ENCODE measurements at regions not wholly inside any gene's neighbourhood (a gene's known extent, or its start where the extent isn't known, plus 50 kb on each side); places are given as distances from the start of the nearest gene placed in this dataset.
A peak's percentile ranks its signal among the peaks of the same experiment; 100 is the strongest.
"Not testable (repeated sequence)": the region's sequence is repeated elsewhere in the genome, so short reads cannot be mapped to it uniquely, and the experiment has no call there.

GRCh38 chr2:48228345-48228684, 86.2 kb upstream of the FOXN2 start:
- DNase-seq: no peak

- no peak for DNase-seq
Measured at GRCh38 chr2:48229063-48229462, 85.4 kb upstream of the FOXN2 start.

DNA sequence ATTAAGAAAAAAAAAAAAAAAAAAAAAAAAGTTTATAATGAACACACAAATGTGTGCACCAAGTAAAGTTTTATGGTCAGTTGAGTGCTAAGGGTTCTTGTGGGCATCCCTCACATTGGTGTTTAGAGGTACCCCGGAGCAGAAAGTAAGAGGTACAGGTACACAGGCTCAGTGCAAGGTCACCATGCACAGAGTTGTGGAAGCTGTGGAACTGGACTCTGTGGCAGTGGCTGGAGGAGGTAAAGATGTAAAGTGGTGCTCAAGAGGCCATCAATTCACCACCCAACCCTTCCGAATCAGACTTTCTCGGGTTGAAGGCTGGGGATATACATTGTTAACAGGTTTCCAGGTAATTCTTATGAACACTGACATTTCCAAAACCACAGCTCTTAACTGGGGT, 83.6 kb upstream of the FOXN2 start:
- no peak for DNase-seq

DNA sequence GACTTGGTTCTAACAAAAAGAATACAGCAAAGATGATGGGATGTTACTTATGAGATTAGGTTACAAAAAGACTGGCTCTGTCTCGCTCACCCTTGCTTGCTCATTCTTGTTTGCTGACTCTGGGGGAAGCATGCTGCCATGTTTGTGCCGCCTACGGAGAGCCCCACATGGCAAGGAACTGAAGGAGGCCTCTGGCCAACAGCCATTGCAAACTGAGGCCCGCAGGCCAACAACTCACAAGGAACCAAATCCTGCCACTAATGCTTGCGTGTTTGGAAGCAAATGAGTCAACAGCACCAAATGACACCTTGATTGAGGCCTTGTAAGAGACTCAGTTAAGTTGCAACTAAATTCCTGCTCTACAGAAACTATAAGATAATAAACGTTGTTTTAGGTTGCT, 82.1 kb upstream of the FOXN2 start:
- DNase-seq: no peak

DNA sequence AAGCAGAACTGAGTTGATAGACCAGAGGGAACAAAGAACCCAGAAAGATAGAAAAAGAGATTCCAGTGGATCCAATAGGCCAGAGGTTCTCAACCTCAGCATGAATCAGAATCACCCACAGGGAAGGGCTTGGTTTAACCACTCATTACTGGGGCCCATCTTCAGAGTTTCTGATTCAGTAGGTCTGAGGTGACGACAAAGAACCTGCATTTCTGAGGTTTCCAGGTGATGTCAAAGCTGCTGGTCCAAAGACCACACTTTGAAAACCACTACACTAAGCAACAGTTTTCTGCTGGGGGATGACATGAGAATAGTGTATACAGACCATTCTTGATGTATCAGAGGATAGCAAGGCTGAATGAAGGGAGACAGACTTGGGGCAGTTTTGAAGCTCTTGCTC, 81.5 kb upstream of the FOXN2 start:
- no peak for DNase-seq

DNA sequence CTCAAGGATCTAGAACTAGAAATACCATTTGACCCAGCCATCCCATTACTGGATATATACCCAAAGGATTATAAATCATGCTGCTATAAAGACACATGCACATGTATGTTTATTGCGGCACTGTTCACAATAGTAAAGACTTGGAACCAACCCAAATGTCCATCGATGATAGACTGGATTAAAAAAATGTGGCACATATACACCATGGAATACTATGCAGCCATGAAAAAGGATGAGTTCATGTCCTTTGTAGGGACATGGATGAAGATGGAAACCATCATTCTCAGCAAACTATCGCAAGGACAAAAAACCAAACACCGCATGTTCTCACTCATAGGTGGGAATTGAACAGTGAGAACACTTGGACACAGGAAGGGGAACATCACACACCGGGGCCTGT, 80.7 kb upstream of the FOXN2 start:
- not testable (repeated sequence) for DNase-seq

DNA sequence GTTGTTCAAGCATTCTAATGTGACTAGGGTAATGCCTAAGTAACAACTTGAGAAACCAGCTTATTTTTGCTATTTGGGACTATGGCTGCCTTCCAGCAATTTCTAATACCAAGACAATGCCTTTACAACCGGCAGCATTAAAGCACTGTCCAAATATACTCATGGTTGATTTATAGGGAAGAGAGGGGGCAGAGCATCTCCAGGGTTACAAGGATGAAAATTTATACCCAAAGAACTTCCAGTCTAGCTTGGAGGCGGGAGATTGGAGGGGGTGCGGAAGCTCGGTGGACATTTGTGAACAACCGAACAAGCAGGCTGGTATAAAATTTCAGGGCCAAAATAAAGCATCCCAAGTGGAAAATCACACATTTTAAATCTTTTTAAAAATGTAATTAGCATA, 79.4 kb upstream of the FOXN2 start:
- DNase-seq: no peak

GRCh38 chr2:48238381-48238780, 76.1 kb upstream of the FOXN2 start:
- DNase-seq: no peak

DNA sequence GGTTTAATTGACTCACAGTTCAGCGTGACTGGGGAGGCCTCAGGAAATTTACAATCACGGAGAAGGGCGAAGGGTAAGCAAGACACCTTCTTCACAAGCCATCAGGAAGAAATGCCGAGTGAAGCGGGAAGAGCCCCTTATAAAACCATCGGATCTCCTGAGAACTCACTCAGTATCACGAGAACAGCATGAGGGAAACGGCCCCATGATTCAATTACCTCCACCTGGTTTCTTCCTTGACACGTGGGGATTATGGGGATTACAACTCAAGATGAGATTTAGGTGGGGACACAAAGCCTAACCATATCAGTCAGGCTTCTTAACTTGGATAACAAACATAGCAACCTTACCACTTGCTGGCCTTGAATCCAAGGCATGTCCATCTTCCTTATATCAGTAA, 73.6 kb upstream of the FOXN2 start:
- DNase-seq: no peak

DNA sequence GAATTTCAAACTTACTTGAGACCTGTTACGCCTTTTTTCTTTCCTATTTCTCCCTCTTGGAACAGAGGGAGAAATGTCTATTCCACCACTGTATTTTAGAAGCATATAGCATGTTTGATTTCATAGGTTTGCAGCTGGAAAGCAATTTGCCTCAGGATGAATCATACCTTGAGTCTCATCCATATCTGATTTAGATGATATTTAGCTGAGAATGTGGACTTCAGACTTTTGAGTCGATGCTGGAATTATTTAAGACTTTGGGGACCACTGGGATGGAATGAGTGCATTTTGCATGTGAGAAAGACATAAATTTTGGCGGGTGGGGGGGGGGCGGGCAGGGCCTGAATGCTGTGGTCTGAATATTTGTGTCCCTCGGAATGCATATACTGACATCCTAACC, 67.3 kb upstream of the FOXN2 start:
- DNase-seq: no peak

- no peak for DNase-seq
Measured at GRCh38 chr2:48248251-48248933, 66.1 kb upstream of the FOXN2 start.

DNA sequence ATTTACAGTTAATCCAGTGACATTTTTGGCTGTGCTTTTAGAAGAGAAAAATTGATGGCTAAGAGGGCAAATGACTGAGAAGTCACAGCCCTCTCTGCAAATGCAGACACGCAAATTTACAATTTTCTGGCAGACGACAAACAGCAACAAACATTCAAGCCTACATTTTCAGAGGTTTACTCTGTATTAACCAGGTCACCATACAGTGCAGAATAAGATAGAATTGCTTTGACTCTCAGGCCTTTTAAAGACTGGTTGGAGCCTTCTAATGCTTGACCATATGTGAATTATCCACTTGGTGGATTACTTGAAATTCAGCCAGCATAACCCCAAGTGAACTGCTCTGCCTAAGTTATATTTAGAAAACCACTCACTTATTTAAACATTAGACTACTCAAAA, 65.5 kb upstream of the FOXN2 start:
- DNase-seq: peak; percentile 57 to 79

DNA sequence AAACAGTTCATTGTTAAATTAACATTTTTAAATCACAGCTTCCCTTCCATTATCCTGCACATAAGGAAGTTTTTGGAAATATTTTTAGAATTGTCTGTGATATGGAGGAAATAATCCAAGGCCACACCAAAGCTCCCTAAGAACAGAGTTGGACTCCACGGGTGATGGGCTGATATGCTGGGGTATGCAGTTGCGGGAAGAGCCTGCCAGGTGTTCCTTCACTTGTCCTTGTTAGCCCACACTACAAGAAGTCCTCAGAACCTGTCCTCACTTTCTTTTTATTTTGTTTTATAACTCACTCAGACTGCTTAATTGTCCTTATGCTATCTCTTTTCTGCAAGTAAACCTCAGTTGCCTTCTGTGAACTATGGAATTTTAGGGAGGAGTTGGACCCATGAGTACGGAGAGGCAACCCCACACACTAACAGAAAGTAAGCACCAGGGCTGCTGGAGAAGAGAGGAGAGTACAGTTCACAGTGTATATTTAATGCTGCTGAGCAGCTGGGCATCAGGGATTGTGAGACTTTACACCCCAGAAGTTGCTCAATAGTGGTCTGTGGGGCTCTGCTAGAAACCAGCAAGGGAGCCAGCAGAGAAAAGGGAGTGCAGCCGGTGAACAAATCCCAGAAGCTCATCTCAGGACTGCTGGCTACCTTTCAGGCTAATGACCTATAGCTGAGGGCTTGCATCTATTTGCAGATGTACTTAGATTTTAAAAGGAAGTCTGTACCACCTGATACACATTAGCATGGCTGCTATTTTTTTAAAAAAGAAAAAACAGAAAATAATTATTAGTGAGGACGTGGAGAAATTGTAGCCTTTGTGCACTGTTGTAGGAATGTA, 64.6 kb upstream of the FOXN2 start:
- DNase-seq: no peak

- DNase-seq: no peak
Measured at GRCh38 chr2:48250474-48250844, 64.0 kb upstream of the FOXN2 start.

DNA sequence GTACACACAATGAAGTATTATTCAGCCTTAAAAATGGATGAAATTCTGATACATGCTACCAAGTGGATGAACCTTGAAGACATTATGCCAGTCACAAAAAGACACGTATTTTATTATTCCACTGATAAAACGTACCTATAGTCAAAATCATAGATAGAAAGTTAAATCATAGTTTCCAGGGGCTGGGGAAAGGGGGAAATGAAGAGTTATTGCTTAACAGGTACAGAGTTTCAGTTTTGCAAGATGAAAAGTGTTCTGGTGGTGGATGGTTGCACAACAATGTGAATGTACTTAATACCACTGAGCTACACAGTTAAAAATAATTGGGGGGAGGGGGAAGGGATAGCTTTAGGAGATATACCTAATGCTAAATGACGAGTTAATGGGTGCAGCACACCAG, 63.5 kb upstream of the FOXN2 start:
- DNase-seq: no peak

- no peak for DNase-seq
Measured at GRCh38 chr2:48251437-48252148, 62.9 kb upstream of the FOXN2 start.

DNA sequence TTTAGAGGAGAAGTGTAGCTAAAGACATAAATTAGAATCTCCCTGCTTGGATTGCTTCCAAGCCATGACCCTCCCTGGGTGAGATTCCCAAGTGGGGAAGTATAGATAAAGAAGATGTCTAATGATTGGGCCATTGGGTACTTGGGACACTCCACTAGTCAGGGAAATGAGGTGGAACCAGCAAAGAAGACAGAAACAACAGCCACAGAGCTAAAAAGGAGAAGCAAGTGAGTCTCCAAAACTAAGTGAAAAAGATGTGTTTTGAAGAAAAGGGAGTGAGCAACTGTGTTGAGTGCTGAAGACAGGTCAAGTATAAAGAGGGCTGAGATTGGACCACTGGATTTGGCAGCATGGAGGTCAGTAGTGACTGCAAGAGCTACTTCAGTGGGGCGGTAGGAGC, 61.2 kb upstream of the FOXN2 start:
- no peak for DNase-seq

DNA sequence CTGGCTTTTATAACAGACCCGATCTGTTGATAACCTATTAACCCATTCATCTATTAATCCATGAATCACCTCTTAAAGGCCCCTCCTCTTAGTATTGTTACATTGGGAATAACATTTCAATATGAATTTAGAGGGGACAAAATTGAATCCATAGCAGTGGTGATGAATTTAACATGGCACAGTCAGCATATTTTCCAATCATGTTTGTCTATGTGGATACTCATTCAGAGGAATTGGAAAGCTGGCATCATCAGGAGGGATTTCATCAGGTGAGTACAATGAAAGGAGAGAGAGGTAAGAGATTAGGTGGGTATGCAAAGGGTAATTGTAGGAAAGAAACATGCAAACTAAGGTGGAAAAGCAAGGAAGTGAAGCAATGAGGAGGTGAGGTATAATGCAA, 59.6 kb upstream of the FOXN2 start:
- DNase-seq: no peak

- DNase-seq: no peak
Measured at GRCh38 chr2:48257456-48257855, 57.0 kb upstream of the FOXN2 start.

DNA sequence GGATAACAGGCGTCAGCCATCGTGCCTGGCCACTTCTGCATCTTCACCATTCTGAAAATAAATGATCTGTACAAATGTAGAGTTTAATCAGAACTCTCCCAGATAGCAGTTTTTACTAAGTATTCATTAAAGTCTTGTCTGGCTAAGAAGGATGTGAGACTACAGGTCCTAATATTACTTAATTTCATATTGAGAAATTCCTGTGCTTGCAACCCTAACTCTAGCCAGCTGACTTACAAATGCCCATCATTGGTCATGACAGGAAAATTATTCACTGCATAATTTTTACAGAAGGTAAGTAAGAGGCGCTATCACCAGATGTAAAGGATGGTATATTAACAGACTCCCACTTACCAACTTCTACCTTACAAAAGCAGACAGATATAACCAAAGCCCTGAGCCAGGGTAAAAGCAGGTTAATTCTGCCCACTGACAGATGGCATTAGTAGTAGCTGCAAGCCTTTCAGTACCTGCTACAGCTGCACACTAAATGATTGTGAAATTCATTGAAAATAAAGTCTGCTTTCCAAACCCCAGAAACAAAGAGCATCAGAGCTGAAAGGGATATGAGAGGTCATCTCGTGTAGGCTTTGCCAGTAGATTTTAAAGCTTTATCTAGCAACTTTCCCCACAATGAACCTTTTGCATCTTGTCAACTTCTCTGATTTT, 55.9 kb upstream of the FOXN2 start:
- peak in 1 of 2 experiments; percentile 13 for DNase-seq

- no peak for DNase-seq
Measured at GRCh38 chr2:48259811-48260210, 54.7 kb upstream of the FOXN2 start.

DNA sequence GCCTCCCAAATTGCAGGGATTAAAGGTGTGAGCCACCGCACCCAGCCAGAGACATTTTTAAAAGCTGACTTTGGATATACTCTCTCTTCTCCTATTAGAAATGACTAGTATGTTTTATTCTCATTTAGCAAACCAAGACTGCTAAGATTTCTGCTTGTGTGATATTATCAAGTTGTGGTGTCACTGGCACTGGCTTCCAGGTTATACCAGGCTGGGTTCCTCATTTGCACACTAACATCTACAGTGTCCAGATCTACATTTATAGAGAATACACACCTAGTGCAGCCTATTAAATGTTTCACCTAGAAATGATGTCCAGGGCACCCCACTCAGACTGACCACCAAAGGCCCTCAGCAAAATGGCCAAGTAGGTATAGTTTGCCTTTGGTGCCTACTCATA, 49.9 kb upstream of the FOXN2 start:
- DNase-seq: no peak
